ENCODE measurements at regions not wholly inside any gene's neighbourhood (a gene's known extent, or its start where the extent isn't known, plus 50 kb on each side); places are given as distances from the start of the nearest gene placed in this dataset.

GRCh38 chr10:9469663-9470205 lies 1415.2 kb downstream of the GATA3 start:
- Mint-ChIP-seq H3K9me3 (no peaks in the 10 kb centered on the region), H3K36me3 (no peaks in the 10 kb centered on the region), H3K27ac (no peak overlapping the region)
- DNase-seq (ENCODE audit: low spot score in 2 of 2) (no peak), ATAC-seq (no peak)

DNA sequence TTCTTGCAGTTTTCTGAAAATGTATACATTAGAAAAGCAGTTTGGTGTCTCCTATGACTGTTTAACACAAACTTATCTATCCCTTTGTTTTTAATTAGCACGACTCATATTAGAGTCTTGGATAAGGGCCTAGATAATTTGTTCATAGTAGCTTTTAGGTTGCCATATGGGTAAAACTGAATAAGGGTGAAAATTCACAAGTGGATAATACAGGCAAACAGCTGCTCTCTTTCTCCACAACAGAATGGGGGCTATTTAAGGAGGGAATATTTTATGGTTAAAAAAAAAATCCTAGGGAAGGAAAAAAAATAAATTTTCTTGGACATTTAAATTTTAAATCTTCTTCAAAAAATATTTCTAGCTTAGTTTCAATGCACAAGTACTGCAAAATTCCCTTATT lies 1416.1 kb downstream of the GATA3 start:
- Mint-ChIP-seq H3K36me3 (no peaks in the 10 kb centered on the region), H3K27ac (no peak overlapping the region), H3K9me3 (no peaks in the 10 kb centered on the region)
- no peak for DNase-seq (ENCODE audit: low spot score in 2 of 2)
- no peak for ATAC-seq

DNA sequence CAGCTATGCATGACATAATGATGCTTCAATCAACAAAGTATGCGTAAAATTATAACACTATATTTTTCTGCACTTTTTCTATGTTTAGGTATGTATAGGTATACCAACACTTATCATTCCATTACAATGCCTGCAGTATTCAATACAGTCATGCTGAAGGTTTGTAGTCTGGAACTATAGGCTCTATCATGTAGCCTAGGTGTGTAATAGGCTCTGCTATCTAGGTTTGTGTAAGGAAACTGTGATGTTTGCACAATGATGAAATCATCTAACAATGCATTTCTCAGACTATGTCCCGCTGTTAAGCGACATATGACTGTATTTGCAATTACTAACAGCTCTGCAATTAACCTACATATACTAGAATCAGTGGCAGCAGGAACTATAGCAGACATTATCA lies 1447.5 kb downstream of the GATA3 start:
- ATAC-seq (no peak), DNase-seq (ENCODE audit: low spot score in 2 of 2) (no peak)
- Mint-ChIP-seq H3K9me3 (no peaks in the 10 kb centered on the region), H3K36me3 (no peaks in the 10 kb centered on the region), H3K27ac (no peak overlapping the region)

DNA sequence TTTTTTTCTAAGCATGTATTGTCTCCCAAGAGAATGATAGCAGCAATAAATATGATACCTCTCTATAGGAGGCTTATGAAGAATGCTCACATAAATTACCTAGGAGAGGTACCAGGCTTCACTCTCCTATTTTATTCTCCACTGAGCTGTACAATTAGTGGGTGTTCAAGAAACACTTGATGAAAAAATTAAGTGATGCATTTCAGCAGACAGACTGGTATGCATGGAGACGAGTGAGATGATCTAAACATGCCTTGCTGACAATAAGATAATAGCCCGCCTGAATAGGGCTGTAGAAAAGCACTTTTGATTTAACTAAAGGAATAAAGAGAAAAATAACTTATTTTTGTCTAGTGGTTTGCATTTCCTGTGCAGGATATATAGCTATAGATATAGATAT lies 1449.7 kb downstream of the GATA3 start:
- no peak for ATAC-seq
- DNase-seq (ENCODE audit: low spot score in 2 of 2): no peak
- H3K36me3 Mint-ChIP-seq: no peaks in the 10 kb centered on the region
- H3K27ac Mint-ChIP-seq: no peak overlapping the region
- H3K9me3 Mint-ChIP-seq: no peaks in the 10 kb centered on the region

DNA sequence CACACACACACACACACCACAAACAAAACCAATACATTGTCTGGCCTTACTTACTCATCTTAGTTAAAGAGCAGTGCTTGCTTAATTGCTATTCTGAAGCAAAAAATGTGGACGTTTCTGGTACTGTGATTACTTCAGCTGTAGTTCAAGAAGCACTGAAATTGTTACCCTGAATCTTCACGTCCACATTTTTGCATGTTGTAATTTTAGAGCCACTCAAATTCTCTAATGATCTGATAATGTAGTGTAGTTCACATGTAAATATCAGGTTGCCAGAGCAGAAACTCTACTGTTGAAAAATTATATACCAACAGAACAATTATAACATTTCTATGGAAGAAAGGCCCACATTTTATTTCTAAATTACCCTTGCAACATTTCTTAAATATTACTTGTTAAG lies 1451.1 kb downstream of the GATA3 start:
- H3K27ac Mint-ChIP-seq: no peak overlapping the region
- no peaks in the 10 kb centered on the region for H3K36me3 Mint-ChIP-seq
- no peaks in the 10 kb centered on the region for H3K9me3 Mint-ChIP-seq
- DNase-seq (ENCODE audit: low spot score in 2 of 2) (no peak), ATAC-seq (no peak)

DNA sequence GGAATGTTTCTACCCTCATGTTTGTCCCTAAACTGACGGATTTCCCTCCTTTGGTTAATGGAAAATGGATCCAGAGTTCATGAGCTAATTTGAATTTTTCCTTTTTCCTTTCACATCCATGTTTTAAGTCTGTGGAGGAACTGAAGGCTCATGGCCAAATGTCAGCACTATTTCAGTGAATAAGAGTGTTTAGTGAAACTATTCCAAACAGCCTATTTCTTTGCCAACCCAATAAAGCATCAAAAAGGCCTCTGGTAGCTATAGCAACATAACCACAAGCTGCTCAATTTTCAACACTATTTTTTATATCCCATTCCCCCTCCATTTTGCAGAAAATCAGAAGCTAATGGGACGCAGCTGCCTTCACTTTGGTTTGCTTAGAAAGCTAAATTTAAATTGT lies 1454.1 kb downstream of the GATA3 start:
- Mint-ChIP-seq H3K36me3 (no peaks in the 10 kb centered on the region), H3K27ac (no peak overlapping the region)
- no peak for ATAC-seq

DNA sequence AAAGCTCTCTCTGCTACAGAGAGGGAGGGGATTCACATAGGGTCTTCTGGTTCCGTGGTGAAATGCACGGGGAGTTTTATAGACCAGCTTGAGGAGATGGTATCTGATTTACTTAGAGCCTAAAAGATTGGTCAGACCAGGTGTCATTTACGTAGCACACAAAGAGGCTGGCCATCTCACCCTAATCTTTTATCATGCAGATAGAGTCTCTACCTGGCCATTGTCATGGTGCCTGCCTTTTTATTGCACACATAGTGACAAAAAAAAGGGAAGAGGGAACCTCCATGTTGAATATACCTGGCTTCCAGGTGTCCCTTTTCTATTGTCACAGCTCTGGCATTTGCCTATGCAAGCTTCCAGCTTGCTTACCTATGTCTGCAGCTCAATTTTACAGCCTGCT lies 1456.1 kb downstream of the GATA3 start:
- no peaks in the 10 kb centered on the region for H3K9me3 Mint-ChIP-seq
- DNase-seq (ENCODE audit: low spot score in 2 of 2): no peak
- no peaks in the 10 kb centered on the region for H3K36me3 Mint-ChIP-seq
- no peak for ATAC-seq
- H3K27ac Mint-ChIP-seq: no peak overlapping the region

More for the DNA sequence above, 1454.1 kb downstream of the GATA3 start:
- DNase-seq (ENCODE audit: low spot score in 2 of 2): no peak
- no peaks in the 10 kb centered on the region for H3K9me3 Mint-ChIP-seq

GRCh38 chr10:9515922-9516321 lies 1461.4 kb downstream of the GATA3 start:
- ATAC-seq (no peak), DNase-seq (ENCODE audit: low spot score in 2 of 2) (no peak)
- peaks cover 0 to 2% of the 10 kb centered on the region in 2 donors for H3K36me3 Mint-ChIP-seq
- no peak overlapping the region for H3K27ac Mint-ChIP-seq
- H3K9me3 Mint-ChIP-seq: no peaks in the 10 kb centered on the region

GRCh38 chr10:9535744-9536143 lies 1481.3 kb downstream of the GATA3 start:
- Mint-ChIP-seq H3K27ac (no peak overlapping the region), H3K9me3 (no peaks in the 10 kb centered on the region), H3K36me3 (no peaks in the 10 kb centered on the region)
- DNase-seq (ENCODE audit: low spot score in 2 of 2) (no peak), ATAC-seq (no peak)

DNA sequence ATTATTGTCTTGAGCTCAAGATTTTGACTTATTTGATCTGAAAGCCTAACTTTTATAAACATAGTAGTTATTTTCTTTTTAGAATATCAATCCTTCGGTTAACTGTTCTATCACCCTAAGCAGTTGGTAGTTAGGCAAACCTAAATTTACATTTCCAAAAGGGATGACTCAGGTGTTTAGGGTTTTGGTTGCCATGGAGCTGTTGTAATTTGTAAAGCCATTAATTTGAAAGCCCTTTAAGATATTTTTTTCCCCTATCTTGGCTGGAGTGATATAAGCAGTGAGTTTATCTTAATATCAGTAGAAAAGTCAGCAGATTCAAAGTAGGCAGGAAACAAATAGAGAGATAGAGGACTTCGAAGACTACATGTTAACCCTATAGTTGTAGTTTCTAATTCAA lies 1472.6 kb upstream of the CELF2 start:
- Mint-ChIP-seq H3K9me3 (no peaks in the 10 kb centered on the region), H3K36me3 (no peaks in the 10 kb centered on the region), H3K27ac (no peak overlapping the region)
- ATAC-seq (no peak), DNase-seq (ENCODE audit: low spot score in 2 of 2) (no peak)

DNA sequence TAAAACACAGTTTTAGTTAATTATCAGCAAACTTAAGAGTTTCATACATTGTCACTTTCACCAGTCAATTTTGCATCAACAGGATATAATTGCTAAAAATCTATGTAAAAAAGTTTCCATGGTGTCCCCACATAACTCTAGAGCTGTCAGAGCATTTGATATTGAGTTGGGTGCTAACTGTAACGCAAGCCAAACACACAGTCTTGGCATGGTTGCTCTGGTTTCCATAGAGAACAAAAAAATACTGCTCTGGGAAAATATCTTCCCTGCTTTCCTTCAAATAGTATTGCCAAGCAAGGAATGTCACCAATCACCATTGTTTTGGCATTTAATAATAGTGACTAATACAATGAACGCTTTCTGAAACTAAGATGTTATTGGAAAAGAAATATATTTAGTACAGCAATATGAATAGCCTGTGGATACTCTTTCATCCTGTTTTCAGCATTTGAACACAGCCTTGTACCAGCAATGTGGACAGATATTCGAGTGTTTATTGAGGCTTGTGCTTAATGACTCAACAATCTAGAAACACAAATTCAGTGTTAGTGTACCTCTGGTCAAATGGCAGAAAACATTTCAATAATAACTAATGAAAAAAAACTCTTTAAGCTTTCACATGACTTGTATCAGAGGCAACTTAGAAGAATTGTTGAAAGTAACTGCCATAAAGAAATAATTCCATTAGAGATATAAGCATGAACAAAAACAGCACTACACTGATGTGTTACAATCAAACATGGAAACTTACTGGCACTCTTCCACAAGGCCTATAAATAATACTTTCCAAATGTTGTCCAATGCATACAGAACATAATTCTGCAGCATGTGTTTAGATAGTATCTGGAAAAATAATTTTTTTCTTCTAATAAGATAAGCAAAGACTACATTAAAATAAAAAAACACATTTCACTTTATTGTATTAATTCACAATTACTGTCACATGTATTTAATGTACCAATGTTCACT lies 1469.5 kb upstream of the CELF2 start:
- Mint-ChIP-seq H3K36me3 (no peaks in the 10 kb centered on the region), H3K27ac (no peak overlapping the region), H3K9me3 (peaks cover 6% of the 10 kb centered on the region in 2 donors)
- ATAC-seq (no peak), DNase-seq (ENCODE audit: low spot score in 2 of 2) (no peak)

- no peak for ATAC-seq
Measured at GRCh38 chr10:9550810-9551209, 1466.9 kb upstream of the CELF2 start.

GRCh38 chr10:9554321-9554720 lies 1463.4 kb upstream of the CELF2 start:
- Mint-ChIP-seq H3K36me3 (no peaks in the 10 kb centered on the region), H3K9me3 (peaks cover 6% of the 10 kb centered on the region in 2 donors), H3K27ac (no peak overlapping the region)
- DNase-seq (ENCODE audit: low spot score in 2 of 2) (no peak), ATAC-seq (no peak)

More at GRCh38 chr10:9550810-9551209, 1466.9 kb upstream of the CELF2 start:
- H3K27ac Mint-ChIP-seq: no peak overlapping the region
- H3K36me3 Mint-ChIP-seq: no peaks in the 10 kb centered on the region
- no peak for DNase-seq (ENCODE audit: low spot score in 2 of 2)
- H3K9me3 Mint-ChIP-seq: peaks cover 6% of the 10 kb centered on the region in 2 donors

DNA sequence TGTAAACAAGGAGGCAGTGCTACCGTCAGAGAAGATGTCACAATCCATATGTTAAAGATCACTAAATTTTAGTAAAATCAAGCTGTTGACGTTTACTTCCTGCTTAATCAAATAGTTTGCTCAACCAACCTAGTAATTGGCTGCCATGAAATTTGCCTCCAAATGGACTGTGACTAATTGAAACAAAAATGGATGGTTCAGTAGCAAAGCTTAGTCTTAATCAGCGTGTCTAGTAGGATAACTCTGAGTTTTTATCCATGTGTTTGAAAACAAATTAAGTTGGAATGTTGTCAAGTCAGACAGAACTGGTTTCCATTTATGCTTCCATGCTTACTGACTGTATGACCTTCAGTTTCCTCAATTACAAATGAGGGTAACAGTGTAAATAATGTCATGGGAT lies 1456.7 kb upstream of the CELF2 start:
- H3K9me3 Mint-ChIP-seq: no peaks in the 10 kb centered on the region
- H3K27ac Mint-ChIP-seq: no peak overlapping the region
- H3K36me3 Mint-ChIP-seq: no peaks in the 10 kb centered on the region
- no peak for DNase-seq (ENCODE audit: low spot score in 2 of 2)
- no peak for ATAC-seq

DNA sequence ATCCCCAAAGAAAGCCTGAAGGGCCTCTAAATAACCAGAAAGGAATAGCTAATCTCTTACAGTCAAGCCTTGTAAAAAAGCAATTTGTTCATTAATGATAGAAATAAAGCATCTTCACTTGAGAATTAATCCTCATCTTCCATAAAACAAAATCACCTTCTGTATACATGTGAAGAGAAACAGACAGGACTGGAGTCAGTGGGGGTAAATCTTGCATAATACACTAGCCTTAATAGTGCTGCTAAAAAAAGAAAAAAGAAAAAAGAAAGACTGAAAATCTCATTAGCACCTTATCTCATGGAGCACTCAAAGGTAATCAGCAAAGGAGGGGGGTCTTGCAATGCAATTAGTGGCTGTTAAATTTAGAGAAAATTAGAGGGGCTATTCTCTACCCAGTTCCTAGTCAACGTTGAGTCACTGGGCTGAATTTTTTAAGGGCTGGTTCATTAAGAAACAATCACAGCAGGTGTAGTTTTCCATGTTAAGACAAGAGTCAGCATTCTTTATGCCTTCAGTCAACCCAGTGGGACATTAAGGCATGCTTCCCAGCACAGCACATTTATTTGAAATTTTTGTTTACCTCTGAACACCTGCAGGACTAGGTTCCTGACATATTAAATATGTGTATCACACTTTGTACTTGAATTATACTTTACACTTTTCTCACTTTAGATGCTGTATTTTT lies 1455.7 kb upstream of the CELF2 start:
- ATAC-seq (no peak), DNase-seq (ENCODE audit: low spot score in 2 of 2) (no peak)
- Mint-ChIP-seq H3K27ac (no peak overlapping the region), H3K9me3 (no peaks in the 10 kb centered on the region), H3K36me3 (no peaks in the 10 kb centered on the region)

GRCh38 chr10:9577746-9578145 lies 1439.9 kb upstream of the CELF2 start:
- Mint-ChIP-seq H3K9me3 (no peaks in the 10 kb centered on the region), H3K36me3 (no peaks in the 10 kb centered on the region), H3K27ac (no peak overlapping the region)
- DNase-seq (ENCODE audit: low spot score in 2 of 2) (no peak), ATAC-seq (no peak)

- DNase-seq (ENCODE audit: low spot score in 2 of 2): no peak
- ATAC-seq: no peak
Measured at GRCh38 chr10:9579110-9579705, 1438.5 kb upstream of the CELF2 start.

More at GRCh38 chr10:9579110-9579705, 1438.5 kb upstream of the CELF2 start:
- no peaks in the 10 kb centered on the region for H3K36me3 Mint-ChIP-seq
- H3K9me3 Mint-ChIP-seq: no peaks in the 10 kb centered on the region
- H3K27ac Mint-ChIP-seq: no peak overlapping the region

Measured in activated naive CD4-positive, alpha-beta T cell treated with anti-CD3 and anti-CD28 coated beads, Interleukin-2, amount 50 U/mL, for 72 hours (primary cell).